ENCODE measurements at regions not wholly inside any gene's neighbourhood (a gene's known extent, or its start where the extent isn't known, plus 50 kb on each side); places are given as distances from the start of the nearest gene placed in this dataset.

- TF ChIP-seq YY1 (IDR thresholded peaks at IDR 0.05; ENCODE audit: insufficient read depth, insufficient read length) (no peak), ZNF274 (IDR thresholded peaks at IDR 0.05; ENCODE audit: low read depth, low read length) (no peak)
These were observed 223.0 kb downstream of the SLC6A15 start for GRCh38 chr12:84689638-84690037.
